ENCODE measurements at regions not wholly inside any gene's neighbourhood (a gene's known extent, or its start where the extent isn't known, plus 50 kb on each side); places are given as distances from the start of the nearest gene placed in this dataset.

GRCh38 chr15:93644595-93644994 lies 555.6 kb upstream of the RGMA start:
- Histone ChIP-seq H3K9ac (no peak overlapping the region), H2AFZ (ENCODE audit: low read depth) (no peak overlapping the region), H3K27me3 (ENCODE audit: insufficient read depth) (no peaks in the 10 kb centered on the region), H3K4me2 (no peak overlapping the region), H3K4me1 (ENCODE audit: control insufficient read depth in 1 of 2, insufficient read depth in 2 of 2, low read depth in 1 of 2, low read length in 1 of 2) (peaks cover 0 to 7% of the 10 kb centered on the region in 2 experiments; a peak in 1 of 4 replicates), H3K4me3 (ENCODE audit: low read depth in 2 of 2, low read length in 1 of 2) (no peak overlapping the region), H3K79me2 (ENCODE audit: insufficient read depth) (no peaks in the 10 kb centered on the region), H3K9me2 (no peaks in the 10 kb centered on the region), H3K27ac (ENCODE audit: low read depth in 2 of 2, low read length in 1 of 2) (no peak overlapping the region), H4K20me1 (ENCODE audit: insufficient read depth) (no peaks in the 10 kb centered on the region), H3K9me3 (no peaks in the 10 kb centered on the region), H3F3A (replicated peaks; ENCODE audit: insufficient read depth) (no peaks in the 10 kb centered on the region), H3K36me3 (replicated peaks in 1 of 2; ENCODE audit: control insufficient read depth in 1 of 2, insufficient read depth in 2 of 2, low read length in 1 of 2) (no peaks in the 10 kb centered on the region)
- ChIA-PET CTCF (interaction anchor here (1.7 kb wide), 1 partner anchor 44 kb away, joined by 3 read pairs; no protein-coding TSS in a partner anchor), POLR2A (no interaction called here)
- no peak for TF ChIP-seq IRF3 (IDR thresholded peaks at IDR 0.05; ENCODE audit: low read depth, low read length)
- TF ChIP-seq GATA2 (CRISPR knock-in tag; IDR thresholded peaks at IDR 0.05): no peak
- no peak for TF ChIP-seq TAF1 (IDR thresholded peaks at IDR 0.05; ENCODE audit: borderline replicate concordance, low read depth, low read length)
- no peak for TF ChIP-seq FOSL2 (IDR thresholded peaks at IDR 0.05; ENCODE audit: borderline replicate concordance, low read depth)
- no peak for TF ChIP-seq REST (IDR thresholded peaks at IDR 0.05; ENCODE audit: low read depth, low read length)
- TF ChIP-seq GABPA (IDR thresholded peaks at IDR 0.05; ENCODE audit: low read depth): no peak
- DNase-seq: no peak

- WGBS (ENCODE audit: low lambda C conversion rate): 14% methylated on average over 4 of the region's 4 CpGs
- Histone ChIP-seq H3K4me2 (no peak overlapping the region), H3K27ac (ENCODE audit: low read depth in 2 of 2, low read length in 1 of 2) (no peak overlapping the region), H3K79me2 (ENCODE audit: insufficient read depth) (no peaks in the 10 kb centered on the region), H3K27me3 (ENCODE audit: insufficient read depth) (no peaks in the 10 kb centered on the region), H3F3A (replicated peaks; ENCODE audit: insufficient read depth) (no peaks in the 10 kb centered on the region), H3K4me1 (ENCODE audit: control insufficient read depth in 1 of 2, insufficient read depth in 2 of 2, low read depth in 1 of 2, low read length in 1 of 2) (peaks cover 0 to 4% of the 10 kb centered on the region in 2 experiments; a peak in 1 of 4 replicates), H3K36me3 (replicated peaks in 1 of 2; ENCODE audit: control insufficient read depth in 1 of 2, insufficient read depth in 2 of 2, low read length in 1 of 2) (no peaks in the 10 kb centered on the region), H3K9ac (no peak overlapping the region), H4K20me1 (ENCODE audit: insufficient read depth) (no peaks in the 10 kb centered on the region), H3K4me3 (ENCODE audit: low read depth in 2 of 2, low read length in 1 of 2) (no peak overlapping the region), H3K9me3 (no peaks in the 10 kb centered on the region), H3K9me2 (no peaks in the 10 kb centered on the region), H2AFZ (ENCODE audit: low read depth) (no peak overlapping the region)
- no peak for DNase-seq
- TF ChIP-seq RAD21 (IDR thresholded peaks at IDR 0.05; ENCODE audit: low read length) (no peak), NRF1 (IDR thresholded peaks at IDR 0.05; ENCODE audit: low read depth, low read length) (no peak), MAX (IDR thresholded peaks at IDR 0.05; ENCODE audit: low read depth) (no peak), RFX5 (IDR thresholded peaks at IDR 0.05; ENCODE audit: low read length) (no peak), GABPA (IDR thresholded peaks at IDR 0.05; ENCODE audit: low read depth) (no peak), EZH2phosphoT487 (IDR thresholded peaks at IDR 0.05; ENCODE audit: borderline replicate concordance, low read depth) (no peak), USF2 (IDR thresholded peaks at IDR 0.05; ENCODE audit: borderline replicate concordance, low read depth, low read length) (no peak), PBX3 (IDR thresholded peaks at IDR 0.05) (no peak), TEAD4 (IDR thresholded peaks at IDR 0.05; ENCODE audit: borderline replicate concordance, insufficient read depth) (no peak), TCF12 (IDR thresholded peaks at IDR 0.05) (no peak), JUND (IDR thresholded peaks at IDR 0.05) (no peak)
- POLR2A ChIA-PET: no interaction called here
- CTCF ChIA-PET: no interaction called here
Observed at GRCh38 chr15:93640411-93640962, 551.5 kb upstream of the RGMA start.

Data from SK-N-SH (cell line).